ENCODE measurements at regions not wholly inside any gene's neighbourhood (a gene's known extent, or its start where the extent isn't known, plus 50 kb on each side); places are given as distances from the start of the nearest gene placed in this dataset.

DNA sequence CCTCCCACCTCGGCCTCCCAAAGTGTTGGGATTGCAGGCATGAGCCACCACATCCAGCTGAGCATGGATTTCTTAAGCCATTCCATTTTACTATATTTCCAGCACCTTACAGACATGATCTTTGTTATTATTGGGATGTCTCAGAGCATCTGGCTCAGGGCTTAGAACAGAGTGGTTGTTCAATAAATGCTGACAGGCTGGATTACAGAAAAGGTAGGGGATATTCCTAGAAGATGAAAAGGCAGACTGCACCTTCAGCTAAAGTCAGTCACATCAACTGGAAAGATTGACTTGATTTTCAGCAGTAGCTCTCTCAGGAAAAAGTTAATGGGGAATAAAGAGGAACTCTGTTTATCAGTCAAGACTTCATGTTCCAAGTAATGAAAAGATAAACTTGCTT is 360.3 kb upstream of the ERCC4 start:
- no peak for TF ChIP-seq ZNF311 (CRISPR knock-in tag; IDR thresholded peaks at IDR 0.05)
- TF ChIP-seq POLR2B (IDR thresholded peaks at IDR 0.05; ENCODE audit: low read depth, partially characterized antibody), result no peak
- TF ChIP-seq CREM (IDR thresholded peaks at IDR 0.05; ENCODE audit: low read depth), result no peak
- TF ChIP-seq, protein P1, sequence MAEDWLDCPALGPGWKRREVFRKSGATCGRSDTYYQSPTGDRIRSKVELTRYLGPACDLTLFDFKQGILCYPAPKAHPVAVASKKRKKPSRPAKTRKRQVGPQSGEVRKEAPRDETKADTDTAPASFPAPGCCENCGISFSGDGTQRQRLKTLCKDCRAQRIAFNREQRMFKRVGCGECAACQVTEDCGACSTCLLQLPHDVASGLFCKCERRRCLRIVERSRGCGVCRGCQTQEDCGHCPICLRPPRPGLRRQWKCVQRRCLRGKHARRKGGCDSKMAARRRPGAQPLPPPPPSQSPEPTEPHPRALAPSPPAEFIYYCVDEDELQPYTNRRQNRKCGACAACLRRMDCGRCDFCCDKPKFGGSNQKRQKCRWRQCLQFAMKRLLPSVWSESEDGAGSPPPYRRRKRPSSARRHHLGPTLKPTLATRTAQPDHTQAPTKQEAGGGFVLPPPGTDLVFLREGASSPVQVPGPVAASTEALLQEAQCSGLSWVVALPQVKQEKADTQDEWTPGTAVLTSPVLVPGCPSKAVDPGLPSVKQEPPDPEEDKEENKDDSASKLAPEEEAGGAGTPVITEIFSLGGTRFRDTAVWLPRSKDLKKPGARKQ (CRISPR knock-in tag; IDR thresholded peaks at IDR 0.05), result no peak
- TF ChIP-seq ZNF785 (CRISPR knock-in tag; IDR thresholded peaks at IDR 0.05), result no peak
- no peak for TF ChIP-seq RAD21 (CRISPR knock-in tag; conservative IDR thresholded peaks at IDR 0.05 in 1 of 2, IDR thresholded peaks at IDR 0.05 in 1 of 2)
- no peak for TF ChIP-seq MAX (CRISPR knock-in tag; IDR thresholded peaks at IDR 0.05)
- TF ChIP-seq KLF10 (CRISPR knock-in tag; IDR thresholded peaks at IDR 0.05), result no peak
